DOHH2 (cell line): ENCODE measurements at regions not wholly inside any gene's neighbourhood (a gene's known extent, or its start where the extent isn't known, plus 50 kb on each side); places are given as distances from the start of the nearest gene placed in this dataset.

Experiments used
- H3F3A ChIP-seq: fragments of 200-600 bp; sonication (generic), shearing (Covaris generic); 2 replicates; pipeline ENCODE4 v1.6.0; 2016; ENCODE audit warnings: antibody characterized with exemption, mild to moderate bottlenecking; ENCODE audit not compliant: control insufficient read depth, insufficient read depth
- H3K27ac ChIP-seq: fragments of 200-600 bp; sonication (generic); 2 replicates; pipeline ENCODE4 v1.5.1; 2014; ENCODE audit warnings: low read depth, mild to moderate bottlenecking, low read length, moderate library complexity
- H3K27me3 ChIP-seq: fragments of 200-600 bp; sonication (generic); 2 replicates; pipeline ENCODE4 v1.6.1; 2014; ENCODE audit warnings: mild to moderate bottlenecking, low read length, mixed read lengths; ENCODE audit not compliant: control insufficient read depth
- H3K36me3 ChIP-seq: fragments of 200-600 bp; sonication (generic); 2 replicates; pipeline ENCODE4 v1.6.1; 2014; ENCODE audit warnings: mild to moderate bottlenecking, low read length, moderate library complexity, mixed read lengths; ENCODE audit not compliant: control insufficient read depth
- H3K4me1 ChIP-seq: fragments of 200-600 bp; sonication (generic); 2 replicates; pipeline ENCODE4 v1.6.1; 2014; ENCODE audit warnings: mild to moderate bottlenecking, low read length, mixed read lengths; ENCODE audit not compliant: control insufficient read depth
- H3K4me2 ChIP-seq: fragments of 200-600 bp; sonication (generic); 2 replicates; pipeline ENCODE4 v1.6.0; 2014; ENCODE audit warnings: mild to moderate bottlenecking, low read length, moderate library complexity
- H3K4me3 ChIP-seq: fragments of 200-600 bp; sonication (generic); 2 replicates; pipeline ENCODE4 v1.5.1; 2014; ENCODE audit warnings: mild to moderate bottlenecking, low read length, mixed read lengths
- H3K79me2 ChIP-seq: fragments of 200-600 bp; sonication (generic); 2 replicates; pipeline ENCODE4 v1.6.1; 2014; ENCODE audit warnings: mild to moderate bottlenecking, low read length, mixed read lengths; ENCODE audit not compliant: control insufficient read depth
- H3K9me2 ChIP-seq: fragments of 200-600 bp; sonication (generic); replicated peaks from 2 replicates; pipeline ENCODE4 v1.6.1; 2014; ENCODE audit warnings: mild to moderate bottlenecking, low read length, mixed read lengths; ENCODE audit not compliant: control insufficient read depth
- H3K9me3 ChIP-seq: fragments of 200-600 bp; sonication (generic); 2 replicates; pipeline ENCODE4 v1.6.1; 2014; ENCODE audit warnings: antibody characterized with exemption, low read length, mixed read lengths; ENCODE audit not compliant: control insufficient read depth, insufficient read depth
- H4K20me1 ChIP-seq: fragments of 200-600 bp; sonication (generic); 2 replicates; pipeline ENCODE4 v1.6.0; 2014; ENCODE audit warnings: low read depth, mild to moderate bottlenecking, antibody characterized with exemption, low read length, moderate library complexity; ENCODE audit not compliant: control insufficient read depth, insufficient read depth
- EZH2phosphoT487 ChIP-seq: fragments of 200-600 bp; sonication (generic); IDR thresholded peaks from 2 replicates; pipeline ENCODE4 v1.6.1; 2017; ENCODE audit warnings: borderline replicate concordance, mild to moderate bottlenecking, antibody characterized with exemption, low read length, moderate library complexity, mixed read lengths
- TF ChIP-seq, protein P1 (sequence below): fragments of 200-600 bp; sonication (generic); IDR thresholded peaks from one replicate; pipeline ENCODE4 v1.5.1; 2014; ENCODE audit warnings: antibody characterized with exemption, mild to moderate bottlenecking, low read depth, low read length; ENCODE audit not compliant: poor library complexity, severe bottlenecking

DNA sequence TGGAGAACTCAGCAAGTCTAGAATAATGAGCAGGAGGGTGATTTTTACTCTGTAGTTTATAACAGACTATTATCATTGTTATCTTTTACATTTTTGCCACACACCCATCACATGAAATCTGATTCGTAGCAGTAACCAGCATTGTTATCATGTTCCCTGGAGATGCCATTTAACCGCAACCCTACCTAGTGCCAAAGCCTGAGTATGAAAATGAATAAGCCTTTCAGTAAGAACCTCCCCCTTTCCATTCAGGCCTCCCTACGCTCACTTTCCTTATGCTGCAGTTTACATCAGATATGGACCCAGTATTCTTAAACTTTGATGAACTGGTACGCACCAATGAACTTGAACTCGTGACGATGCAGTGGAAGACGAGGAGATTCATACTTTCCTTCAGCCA lies 158.7 kb upstream of the SPRED1 start:
- H3K4me3 ChIP-seq = no peak overlapping the region
- no peaks in the 10 kb centered on the region for H3K79me2 ChIP-seq
- H3F3A ChIP-seq = no peaks in the 10 kb centered on the region
- H3K4me2 ChIP-seq = no peak overlapping the region
- H3K9me2 ChIP-seq = no peaks in the 10 kb centered on the region
- no peak for TF ChIP-seq EZH2phosphoT487
- TF ChIP-seq, protein P1, sequence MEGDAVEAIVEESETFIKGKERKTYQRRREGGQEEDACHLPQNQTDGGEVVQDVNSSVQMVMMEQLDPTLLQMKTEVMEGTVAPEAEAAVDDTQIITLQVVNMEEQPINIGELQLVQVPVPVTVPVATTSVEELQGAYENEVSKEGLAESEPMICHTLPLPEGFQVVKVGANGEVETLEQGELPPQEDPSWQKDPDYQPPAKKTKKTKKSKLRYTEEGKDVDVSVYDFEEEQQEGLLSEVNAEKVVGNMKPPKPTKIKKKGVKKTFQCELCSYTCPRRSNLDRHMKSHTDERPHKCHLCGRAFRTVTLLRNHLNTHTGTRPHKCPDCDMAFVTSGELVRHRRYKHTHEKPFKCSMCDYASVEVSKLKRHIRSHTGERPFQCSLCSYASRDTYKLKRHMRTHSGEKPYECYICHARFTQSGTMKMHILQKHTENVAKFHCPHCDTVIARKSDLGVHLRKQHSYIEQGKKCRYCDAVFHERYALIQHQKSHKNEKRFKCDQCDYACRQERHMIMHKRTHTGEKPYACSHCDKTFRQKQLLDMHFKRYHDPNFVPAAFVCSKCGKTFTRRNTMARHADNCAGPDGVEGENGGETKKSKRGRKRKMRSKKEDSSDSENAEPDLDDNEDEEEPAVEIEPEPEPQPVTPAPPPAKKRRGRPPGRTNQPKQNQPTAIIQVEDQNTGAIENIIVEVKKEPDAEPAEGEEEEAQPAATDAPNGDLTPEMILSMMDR = no peak
- no peaks in the 10 kb centered on the region for H4K20me1 ChIP-seq
- H3K4me1 ChIP-seq = no peaks in the 10 kb centered on the region
- peaks cover 6% of the 10 kb centered on the region for H3K9me3 ChIP-seq
- H3K36me3 ChIP-seq = no peaks in the 10 kb centered on the region
- peaks cover 8% of the 10 kb centered on the region for H3K27me3 ChIP-seq
- H3K27ac ChIP-seq = no peak overlapping the region

DNA sequence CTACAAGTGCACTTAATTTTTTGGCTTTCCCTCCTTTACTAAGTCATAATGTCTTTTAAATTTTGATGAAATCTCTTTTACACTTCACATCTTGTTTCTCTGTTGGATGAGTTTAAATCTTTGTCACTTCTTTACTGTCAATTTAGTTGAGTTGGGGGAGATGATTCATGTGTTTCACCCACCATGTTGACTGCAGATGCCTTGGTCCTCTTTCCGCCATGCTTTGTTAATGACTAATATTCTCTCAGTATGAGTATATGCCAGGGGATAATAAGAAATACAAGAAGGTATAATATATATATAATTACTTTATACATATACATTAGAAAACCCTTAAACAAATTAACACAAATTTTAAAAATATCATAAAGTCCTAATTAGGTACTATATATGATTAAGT lies 149.7 kb upstream of the SPRED1 start:
- no peak for TF ChIP-seq EZH2phosphoT487
- TF ChIP-seq, protein P1 = no peak
- Histone ChIP-seq H3K79me2 (no peaks in the 10 kb centered on the region), H3K36me3 (no peaks in the 10 kb centered on the region), H3K9me2 (no peaks in the 10 kb centered on the region), H3K4me3 (no peak overlapping the region), H3K27me3 (no peaks in the 10 kb centered on the region), H3K27ac (no peak overlapping the region), H3K4me2 (no peak overlapping the region), H3K4me1 (no peaks in the 10 kb centered on the region), H4K20me1 (no peaks in the 10 kb centered on the region), H3F3A (no peaks in the 10 kb centered on the region), H3K9me3 (no peaks in the 10 kb centered on the region)

DNA sequence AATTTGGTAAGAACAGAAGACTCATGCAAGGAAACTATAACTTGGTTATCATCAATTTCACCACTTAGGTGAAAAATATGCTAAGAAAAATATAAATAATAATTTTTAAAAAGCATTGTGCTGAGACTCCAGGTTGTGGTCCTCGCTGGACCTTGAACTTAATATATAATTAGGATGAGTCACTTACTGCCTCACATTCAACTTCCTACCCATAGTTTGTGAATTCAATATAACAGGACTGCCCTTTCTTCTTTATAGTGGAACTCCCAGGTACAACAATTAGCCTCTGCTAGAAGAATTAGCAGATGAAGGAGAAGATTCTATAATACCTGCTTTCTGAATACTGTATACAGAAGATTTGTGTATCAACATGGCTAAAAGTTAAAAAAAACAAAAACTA lies 149.1 kb upstream of the SPRED1 start:
- Histone ChIP-seq H3K4me3 (no peak overlapping the region), H3K4me2 (no peak overlapping the region), H4K20me1 (no peaks in the 10 kb centered on the region), H3K27ac (no peak overlapping the region), H3F3A (no peaks in the 10 kb centered on the region), H3K27me3 (no peaks in the 10 kb centered on the region), H3K9me3 (no peaks in the 10 kb centered on the region), H3K9me2 (no peaks in the 10 kb centered on the region), H3K79me2 (no peaks in the 10 kb centered on the region), H3K36me3 (no peaks in the 10 kb centered on the region), H3K4me1 (no peaks in the 10 kb centered on the region)
- TF ChIP-seq EZH2phosphoT487 = no peak
- TF ChIP-seq, protein P1 = no peak

DNA sequence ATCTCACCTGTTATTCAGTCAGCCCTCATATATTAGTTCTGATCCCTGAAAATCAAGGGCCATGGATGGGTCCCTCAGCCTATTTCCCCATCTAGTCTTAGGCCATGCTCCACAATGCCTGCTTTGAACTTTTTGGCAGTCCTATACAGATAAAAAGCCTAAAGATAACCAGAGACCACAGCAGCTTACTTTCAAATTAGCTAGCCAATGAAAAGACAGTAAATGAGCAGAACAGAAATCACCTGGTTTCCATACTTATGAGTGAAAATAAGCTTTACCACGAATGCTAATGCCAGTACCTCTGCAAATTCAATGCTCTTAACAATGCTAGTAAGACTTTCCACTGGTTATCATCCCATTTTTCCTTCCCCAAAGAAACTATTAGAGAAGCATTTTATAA lies 141.6 kb upstream of the SPRED1 start:
- no peaks in the 10 kb centered on the region for H3K27me3 ChIP-seq
- H3K4me1 ChIP-seq = no peaks in the 10 kb centered on the region
- no peaks in the 10 kb centered on the region for H3F3A ChIP-seq
- H3K4me2 ChIP-seq = no peak overlapping the region
- H3K27ac ChIP-seq = no peak overlapping the region
- H3K9me3 ChIP-seq = no peaks in the 10 kb centered on the region
- no peaks in the 10 kb centered on the region for H3K9me2 ChIP-seq
- H4K20me1 ChIP-seq = no peaks in the 10 kb centered on the region
- TF ChIP-seq EZH2phosphoT487 = no peak
- TF ChIP-seq, protein P1 = no peak
- no peak overlapping the region for H3K4me3 ChIP-seq
- no peaks in the 10 kb centered on the region for H3K36me3 ChIP-seq
- no peaks in the 10 kb centered on the region for H3K79me2 ChIP-seq
